H1 (cell line): ENCODE measurements at regions not wholly inside any gene's neighbourhood (a gene's known extent, or its start where the extent isn't known, plus 50 kb on each side); places are given as distances from the start of the nearest gene placed in this dataset.

Experiments used
- CTCF ChIA-PET: fragments of 300-600 bp; sonication (Branson Sonifier 250); formaldehyde crosslinking; loops from one replicate; lab custom pipeline; 2021; ENCODE audit not compliant: partially characterized antibody; lab: Charles Lee
- POLR2A ChIA-PET: fragments of 300-600 bp; sonication (Branson Sonifier 250); formaldehyde crosslinking; loops from one replicate; lab custom pipeline; 2021; ENCODE audit warnings: inconsistent platforms; ENCODE audit not compliant: partially characterized antibody; lab: Charles Lee
- DNase-seq, 2 experiments: peaks; one replicate each; pipeline versions ENCODE4 v3.0.0 to v3.0.0-alpha.2; 2010 to 2022; ENCODE audit warnings: low spot score in 2 of 2, low read depth in 1 of 2, mixed read lengths in 1 of 2
- FAIRE-seq: peaks from 2 replicates; lab custom pipeline; 2011; peaks lifted over from hg19 to GRCh38; lab: Jason Lieb, UNC
- H2AFZ ChIP-seq: 2 replicates; pipeline ENCODE4 v1.8.1; 2012; ENCODE audit warnings: low read length, inconsistent platforms
- H2AK5ac ChIP-seq: 2 replicates; pipeline ENCODE4 v1.6.1; 2013; ENCODE audit warnings: low read depth, low read length
- H2BK120ac ChIP-seq: replicated peaks from 2 replicates; pipeline ENCODE3; 2013; ENCODE audit warnings: low read depth, low read length, inconsistent platforms
- H2BK12ac ChIP-seq: 2 replicates; pipeline ENCODE4 v1.6.1; 2013; ENCODE audit warnings: low read depth, low read length
- H2BK15ac ChIP-seq: 2 replicates; pipeline ENCODE4 v1.6.1; 2013; ENCODE audit warnings: low read length
- H2BK20ac ChIP-seq: 2 replicates; pipeline ENCODE4 v1.6.1; 2013; ENCODE audit warnings: low read length
- H2BK5ac ChIP-seq: 2 replicates; pipeline ENCODE4 v1.6.1; 2013; ENCODE audit warnings: low read depth, low read length
- H3K14ac ChIP-seq: 2 replicates; pipeline ENCODE4 v1.6.1; 2013; ENCODE audit warnings: inconsistent platforms; ENCODE audit not compliant: insufficient read length
- H3K18ac ChIP-seq: 2 replicates; pipeline ENCODE4 v1.6.1; 2013; ENCODE audit warnings: low read length; ENCODE audit errors: extremely low read depth
- H3K23ac ChIP-seq: 2 replicates; pipeline ENCODE4 v1.6.1; 2013; ENCODE audit warnings: inconsistent platforms; ENCODE audit not compliant: insufficient read length
- H3K23me2 ChIP-seq: 2 replicates; pipeline ENCODE4 v1.6.1; 2013; ENCODE audit warnings: low read depth, low read length
- H3K27ac ChIP-seq: 2 replicates; pipeline ENCODE4 v1.6.1; 2011; ENCODE audit warnings: low read depth, low read length, inconsistent platforms
- H3K27me3 ChIP-seq, 4 experiments: replicated peaks in 1 of 4; 1 replicate in 1 of 4; 2 replicates in 3 of 4; pipeline versions ENCODE4 v1.6.1 to v1.8.1; 2011 to 2013; ENCODE audit warnings: low read length in 3 of 4, mild to moderate bottlenecking in 3 of 4, inconsistent platforms in 2 of 4, mixed read lengths in 2 of 4, moderate library complexity in 1 of 4; ENCODE audit not compliant: control insufficient read depth in 3 of 4, insufficient read depth in 3 of 4; ENCODE audit errors: extremely low read depth in 1 of 4
- H3K36me3 ChIP-seq, 4 experiments: 2 replicates each; pipeline versions ENCODE4 v1.6.1 to v1.8.1; 2011 to 2013; ENCODE audit warnings: mild to moderate bottlenecking in 4 of 4, low read length in 3 of 4, moderate library complexity in 2 of 4, control low read depth in 1 of 4, inconsistent platforms in 1 of 4; ENCODE audit not compliant: insufficient read depth in 4 of 4, control insufficient read depth in 2 of 4
- H3K4ac ChIP-seq: replicated peaks from 2 replicates; pipeline ENCODE3; 2013; ENCODE audit warnings: low read length, low read depth, mixed read lengths, inconsistent platforms; ENCODE audit not compliant: insufficient read length
- H3K4me1 ChIP-seq, 4 experiments: replicated peaks in 1 of 4; 1 replicate in 1 of 4; 2 replicates in 3 of 4; pipeline versions ENCODE4 v1.6.1 to v1.8.1; 2011 to 2013; ENCODE audit warnings: low read length in 3 of 4, inconsistent platforms in 2 of 4, mixed read lengths in 1 of 4; ENCODE audit not compliant: insufficient read depth in 4 of 4, control insufficient read depth in 3 of 4
- H3K4me2 ChIP-seq, 2 experiments: 2 replicates each; pipeline versions ENCODE4 v1.6.1 to v1.8.1; 2011 to 2013; ENCODE audit warnings: low read depth in 2 of 2, low read length in 2 of 2, control low read depth in 1 of 2, inconsistent platforms in 1 of 2, mild to moderate bottlenecking in 1 of 2; ENCODE audit not compliant: insufficient read depth in 1 of 2
- H3K4me3 ChIP-seq, 4 experiments: fragments of 200-600, 300-600 bp in 1 of 4; sonication (generic), shearing (Covaris generic), sonication (Bioruptor Twin) in 1 of 4; 2 replicates each; pipeline versions ENCODE4 v1.5.1 to v1.8.1; 2011 to 2016; ENCODE audit warnings: low read length in 4 of 4, low read depth in 3 of 4, control low read depth in 2 of 4, inconsistent platforms in 2 of 4, mild to moderate bottlenecking in 2 of 4, mixed read lengths in 1 of 4, moderate library complexity in 1 of 4; ENCODE audit not compliant: insufficient read depth in 2 of 4; ENCODE audit errors: extremely low read depth in 1 of 4
- H3K56ac ChIP-seq: replicated peaks from 2 replicates; pipeline ENCODE3; 2013; ENCODE audit warnings: low read depth, mild to moderate bottlenecking, mixed read lengths, low read length, inconsistent platforms; ENCODE audit not compliant: insufficient read length
- H3K79me1 ChIP-seq: 2 replicates; pipeline ENCODE4 v1.6.1; 2013; ENCODE audit warnings: low read depth, low read length, control low read depth
- H3K79me2 ChIP-seq, 2 experiments: 2 replicates each; pipeline versions ENCODE4 v1.6.1 to v1.8.1; 2012 to 2013; ENCODE audit warnings: low read length in 2 of 2, mild to moderate bottlenecking in 2 of 2, inconsistent platforms in 1 of 2; ENCODE audit not compliant: insufficient read depth in 2 of 2, control insufficient read depth in 1 of 2
- H3K9ac ChIP-seq, 4 experiments: replicated peaks in 1 of 4; 1 replicate in 1 of 4; 2 replicates in 3 of 4; pipeline versions ENCODE4 v1.6.1 to v1.8.1; 2011 to 2013; ENCODE audit warnings: low read depth in 3 of 4, low read length in 3 of 4, control low read depth in 2 of 4, mild to moderate bottlenecking in 2 of 4, moderate library complexity in 2 of 4, inconsistent platforms in 1 of 4; ENCODE audit errors: extremely low read depth in 1 of 4
- H3K9me3 ChIP-seq, 2 experiments: 2 replicates each; pipeline versions ENCODE4 v1.6.1 to v1.8.1; 2012 to 2013; ENCODE audit warnings: mild to moderate bottlenecking in 2 of 2, moderate library complexity in 2 of 2, control low read depth in 1 of 2, inconsistent platforms in 1 of 2, low read depth in 1 of 2, low read length in 1 of 2, mixed read lengths in 1 of 2; ENCODE audit not compliant: insufficient read depth in 2 of 2
- H4K20me1 ChIP-seq, 2 experiments: replicated peaks in 1 of 2; 2 replicates each; pipeline versions ENCODE3 to v1.8.1; 2011 to 2013; ENCODE audit warnings: inconsistent platforms in 2 of 2, low read length in 2 of 2, mild to moderate bottlenecking in 1 of 2; ENCODE audit not compliant: insufficient read depth in 2 of 2, control insufficient read depth in 1 of 2
- H4K5ac ChIP-seq: 2 replicates; pipeline ENCODE4 v1.6.1; 2013; ENCODE audit warnings: low read length, low read depth, mixed read lengths, inconsistent platforms; ENCODE audit not compliant: insufficient read length
- H4K8ac ChIP-seq: 2 replicates; pipeline ENCODE4 v1.8.0; 2013; ENCODE audit warnings: mild to moderate bottlenecking, moderate library complexity, low read length, inconsistent platforms; ENCODE audit not compliant: insufficient read depth; ENCODE audit errors: extremely low read depth
- H4K91ac ChIP-seq: replicated peaks from 2 replicates; pipeline ENCODE3; 2013; ENCODE audit warnings: low read length, mixed read lengths, inconsistent platforms; ENCODE audit not compliant: insufficient read length
- CBX5 ChIP-seq: fragments of 300-800, 300-1000 bp; sonication (generic); IDR thresholded peaks from 2 replicates; pipeline ENCODE4 v1.7.1; 2016; ENCODE audit warnings: antibody characterized with exemption, low read length, low read depth
- CBX8 ChIP-seq: fragments of 300-800, 300-1000 bp; sonication (generic); IDR thresholded peaks from 2 replicates; pipeline ENCODE4 v1.7.1; 2016; ENCODE audit warnings: low read depth, low read length, borderline replicate concordance
- EZH2 ChIP-seq: fragments of 200-600 bp; sonication (generic); IDR thresholded peaks from 2 replicates; pipeline ENCODE4 v1.7.1; 2012; ENCODE audit warnings: low read depth, mild to moderate bottlenecking, moderate library complexity, low read length, inconsistent platforms; ENCODE audit not compliant: severe bottlenecking
- FOSL1 ChIP-seq: IDR thresholded peaks from 2 replicates; pipeline ENCODE4 v1.6.1; 2011; ENCODE audit warnings: mild to moderate bottlenecking, low read depth, low read length, moderate library complexity; ENCODE audit not compliant: insufficient read depth
- HDAC2 ChIP-seq, 2 experiments: fragments of 300-600 bp in 1 of 2; sonication (generic) in 1 of 2; IDR thresholded peaks; 2 replicates each; pipeline ENCODE4 v1.6.1; 2011 to 2012; ENCODE audit warnings: low read depth in 2 of 2, low read length in 2 of 2, mild to moderate bottlenecking in 2 of 2, moderate library complexity in 2 of 2, borderline replicate concordance in 1 of 2, inconsistent platforms in 1 of 2
- HDAC6 ChIP-seq: IDR thresholded peaks from one replicate; pipeline ENCODE4 v1.7.1; 2012; ENCODE audit warnings: low read depth, mild to moderate bottlenecking, inconsistent platforms, low read length, moderate library complexity
- JUN ChIP-seq: IDR thresholded peaks from 2 replicates; pipeline ENCODE4 v1.6.1; 2011; ENCODE audit warnings: low read depth, mild to moderate bottlenecking, improper control_type of control experiment, low read length
- RNF2 ChIP-seq: fragments of 200-900, 300-1000 bp; sonication (generic); IDR thresholded peaks from 2 replicates; pipeline ENCODE4 v1.7.1; 2016; ENCODE audit warnings: borderline replicate concordance, low read depth, mild to moderate bottlenecking, antibody characterized with exemption, low read length; ENCODE audit not compliant: poor library complexity, severe bottlenecking; ENCODE audit errors: missing control alignments
- SAP30 ChIP-seq: fragments of 300-600 bp; sonication (generic); IDR thresholded peaks from 2 replicates; pipeline ENCODE4 v1.7.1; 2012; ENCODE audit warnings: low read length, moderate library complexity, mild to moderate bottlenecking, inconsistent platforms; ENCODE audit not compliant: insufficient read depth, insufficient replicate concordance
- SP4 ChIP-seq: IDR thresholded peaks from 2 replicates; pipeline ENCODE4 v1.6.1; 2012; ENCODE audit warnings: low read length, inconsistent platforms
- SRF ChIP-seq: IDR thresholded peaks from 2 replicates; pipeline ENCODE4 v1.6.1; 2011; ENCODE audit warnings: mild to moderate bottlenecking, low read depth, low read length, moderate library complexity
- TF ChIP-seq, protein P1 (sequence below): IDR thresholded peaks from 2 replicates; pipeline ENCODE4 v1.6.1; 2012; ENCODE audit warnings: low read length, inconsistent platforms

DNA sequence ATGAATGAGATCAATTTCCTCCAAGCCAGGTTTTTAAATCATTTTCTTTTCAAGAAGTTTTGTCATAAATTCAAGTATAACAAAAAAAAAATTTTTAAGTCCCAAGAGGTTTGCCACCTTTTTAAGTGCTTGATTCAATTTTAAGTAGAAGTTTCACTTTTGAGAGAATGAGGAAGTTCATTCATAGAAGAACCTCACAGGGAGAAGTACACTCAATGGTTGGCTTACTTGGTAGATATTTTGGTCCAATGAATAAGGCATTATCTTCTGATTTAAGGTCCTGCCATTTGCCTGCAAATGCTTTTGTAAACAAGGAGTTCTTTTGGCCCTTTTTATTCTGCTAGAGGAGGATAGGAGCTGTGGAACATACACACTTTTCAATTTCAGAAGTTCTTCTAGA lies 96.7 kb upstream of the NOVA1 start:
- H3K56ac ChIP-seq, result no peak overlapping the region
- no peak overlapping the region for H2AFZ ChIP-seq
- H2BK20ac ChIP-seq, result no peak overlapping the region
- no peaks in the 10 kb centered on the region for H3K36me3 ChIP-seq
- no peak for DNase-seq
- POLR2A ChIA-PET, result no interaction called here
- no peak overlapping the region for H2BK5ac ChIP-seq
- H3K4me2 ChIP-seq, result no peak overlapping the region
- H3K23ac ChIP-seq, result no peak overlapping the region
- H4K20me1 ChIP-seq, result no peaks in the 10 kb centered on the region
- no peak overlapping the region for H4K5ac ChIP-seq
- H3K18ac ChIP-seq, result no peak overlapping the region
- no peaks in the 10 kb centered on the region for H3K79me2 ChIP-seq
- H4K8ac ChIP-seq, result no peak overlapping the region
- no peak overlapping the region for H3K14ac ChIP-seq
- H4K91ac ChIP-seq, result no peak overlapping the region
- no peak overlapping the region for H3K4me3 ChIP-seq
- H2BK12ac ChIP-seq, result no peak overlapping the region
- H3K9ac ChIP-seq, result no peak overlapping the region
- H2AK5ac ChIP-seq, result no peak overlapping the region
- H3K4ac ChIP-seq, result no peak overlapping the region
- CTCF ChIA-PET, result no interaction called here
- H2BK15ac ChIP-seq, result no peak overlapping the region
- no peak overlapping the region for H3K27ac ChIP-seq
- no peaks in the 10 kb centered on the region for H3K27me3 ChIP-seq
- no peaks in the 10 kb centered on the region for H3K9me3 ChIP-seq
- no peak for FAIRE-seq
- H2BK120ac ChIP-seq, result no peak overlapping the region
- H3K23me2 ChIP-seq, result no peaks in the 10 kb centered on the region
- H3K4me1 ChIP-seq, result no peaks in the 10 kb centered on the region
- no peaks in the 10 kb centered on the region for H3K79me1 ChIP-seq
- TF ChIP-seq JUN, result no peak
- no peak for TF ChIP-seq EZH2
- TF ChIP-seq HDAC2 (IDR thresholded peaks at IDR 0.05; ENCODE audit: borderline replicate concordance in 1 of 2, low read depth in 2 of 2, low read length in 2 of 2), result no peak
- no peak for TF ChIP-seq HDAC6
- no peak for TF ChIP-seq CBX8
- no peak for TF ChIP-seq RNF2
- TF ChIP-seq, protein P1, sequence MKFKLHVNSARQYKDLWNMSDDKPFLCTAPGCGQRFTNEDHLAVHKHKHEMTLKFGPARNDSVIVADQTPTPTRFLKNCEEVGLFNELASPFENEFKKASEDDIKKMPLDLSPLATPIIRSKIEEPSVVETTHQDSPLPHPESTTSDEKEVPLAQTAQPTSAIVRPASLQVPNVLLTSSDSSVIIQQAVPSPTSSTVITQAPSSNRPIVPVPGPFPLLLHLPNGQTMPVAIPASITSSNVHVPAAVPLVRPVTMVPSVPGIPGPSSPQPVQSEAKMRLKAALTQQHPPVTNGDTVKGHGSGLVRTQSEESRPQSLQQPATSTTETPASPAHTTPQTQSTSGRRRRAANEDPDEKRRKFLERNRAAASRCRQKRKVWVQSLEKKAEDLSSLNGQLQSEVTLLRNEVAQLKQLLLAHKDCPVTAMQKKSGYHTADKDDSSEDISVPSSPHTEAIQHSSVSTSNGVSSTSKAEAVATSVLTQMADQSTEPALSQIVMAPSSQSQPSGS, result no peak
- no peak for TF ChIP-seq CBX5
- TF ChIP-seq SRF, result no peak
- TF ChIP-seq SAP30, result no peak
- no peak for TF ChIP-seq SP4
- no peak for TF ChIP-seq FOSL1
